ENCODE measurements at regions not wholly inside any gene's neighbourhood (a gene's known extent, or its start where the extent isn't known, plus 50 kb on each side); places are given as distances from the start of the nearest gene placed in this dataset.
A peak's percentile ranks its signal among the peaks of the same experiment; 100 is the strongest.

DNA sequence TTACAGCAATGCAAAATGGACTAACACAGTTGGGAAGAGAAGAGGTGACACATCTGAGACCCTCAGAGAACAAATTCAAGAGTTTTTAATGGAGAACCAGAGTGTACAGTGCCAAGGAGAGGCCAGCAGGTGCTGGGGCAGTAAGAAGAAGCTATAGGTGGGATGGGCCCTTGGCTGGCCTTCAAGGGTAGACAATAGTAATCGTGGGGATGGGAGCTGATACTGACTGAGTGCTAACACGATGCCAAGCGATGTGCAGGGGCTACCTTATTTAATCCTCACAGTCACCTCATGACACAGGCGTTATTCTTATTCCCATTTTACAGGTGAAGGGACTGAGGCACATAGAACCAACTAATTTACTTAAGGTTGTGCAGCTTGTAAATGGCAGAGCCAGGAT lies 131.9 kb upstream of the ID2 start:
- ChIA-PET CTCF (ENCODE audit: low intra/inter-chr PET ratio) (no interaction called here), POLR2A (interaction anchor here (0.6 to 2.7 kb wide), 4 partner anchors 12 to 810 kb away, joined by 3 to 9 read pairs (median 3); partner anchors contain the start of gene ID2)
- Histone ChIP-seq H3K9ac (ENCODE audit: insufficient read depth in 1 of 2, low read depth in 2 of 2, low read length in 2 of 2) (no peak overlapping the region), H3K27me3 (ENCODE audit: control insufficient read depth in 2 of 2, insufficient read depth in 2 of 2, low read length in 2 of 2) (peaks cover 0 to 7% of the 10 kb centered on the region in 2 experiments; a peak in 1 of 5 replicates), H3K27ac (ENCODE audit: extremely low read depth, low read depth, low read length) (no peak overlapping the region), H3K79me2 (ENCODE audit: control insufficient read depth, insufficient read depth, low read length) (no peaks in the 10 kb centered on the region), H3K9me1 (ENCODE audit: control insufficient read depth, insufficient read depth, low read length) (no peaks in the 10 kb centered on the region), H4K20me1 (replicated peaks; ENCODE audit: control insufficient read depth, insufficient read depth, low read length) (no peaks in the 10 kb centered on the region), H3K9me3 (replicated peaks; ENCODE audit: control insufficient read depth, insufficient read depth, low read depth, low read length) (no peaks in the 10 kb centered on the region), H3K4me2 (ENCODE audit: insufficient read depth, low read length) (no peak overlapping the region), H3K4me3 (no peak overlapping the region), H2AFZ (ENCODE audit: low read depth, low read length) (no peak overlapping the region), H3K4me1 (replicated peaks in 1 of 2; ENCODE audit: control insufficient read depth in 2 of 2, insufficient read depth in 2 of 2, low read length in 2 of 2) (peaks cover 10 to 11% of the 10 kb centered on the region in 2 experiments; a peak in 4 of 5 replicates), H3K36me3 (ENCODE audit: control insufficient read depth, insufficient read depth, low read length) (no peaks in the 10 kb centered on the region)
- ATAC-seq (no peak), DNase-seq (ENCODE audit: extremely low read depth in 1 of 4, low spot score in 3 of 4) (no peak), FAIRE-seq (no peak)
- BruUV-seq (replicated peaks), result no TSS peak
- 13% methylated on average over 4 of the region's 4 CpGs for WGBS (ENCODE audit: insufficient coverage, low coverage, missing lambda C conversion rate)
- in situ Hi-C loops (cut with MboI), result no loop called here
- TF ChIP-seq RBM25 (IDR thresholded peaks at IDR 0.05; ENCODE audit: low read depth, low read length, severe bottlenecking) (peak; percentile 65), TOE1 (IDR thresholded peaks at IDR 0.05; ENCODE audit: borderline replicate concordance) (no peak), TOE1 (CRISPR knock-in tag; IDR thresholded peaks at IDR 0.05; ENCODE audit: borderline replicate concordance, low read depth) (no peak)
- intact Hi-C loops (cut with micrococcal nuclease), result no loop called here

- Histone ChIP-seq H3K27ac (ENCODE audit: extremely low read depth, low read depth, low read length) (no peak overlapping the region), H3K9me3 (replicated peaks; ENCODE audit: control insufficient read depth, insufficient read depth, low read depth, low read length) (no peaks in the 10 kb centered on the region), H3K9me1 (ENCODE audit: control insufficient read depth, insufficient read depth, low read length) (no peaks in the 10 kb centered on the region), H3K4me2 (ENCODE audit: insufficient read depth, low read length) (no peak overlapping the region), H3K36me3 (ENCODE audit: control insufficient read depth, insufficient read depth, low read length) (no peaks in the 10 kb centered on the region), H3K4me1 (replicated peaks in 1 of 2; ENCODE audit: control insufficient read depth in 2 of 2, insufficient read depth in 2 of 2, low read length in 2 of 2) (peaks cover 5 to 7% of the 10 kb centered on the region in 2 experiments; a peak in 3 of 5 replicates), H2AFZ (ENCODE audit: low read depth, low read length) (no peak overlapping the region), H3K79me2 (ENCODE audit: control insufficient read depth, insufficient read depth, low read length) (no peaks in the 10 kb centered on the region), H3K27me3 (ENCODE audit: control insufficient read depth in 2 of 2, insufficient read depth in 2 of 2, low read length in 2 of 2) (peaks cover 0 to 7% of the 10 kb centered on the region in 2 experiments; a peak in 1 of 5 replicates), H4K20me1 (replicated peaks; ENCODE audit: control insufficient read depth, insufficient read depth, low read length) (no peaks in the 10 kb centered on the region), H3K4me3 (no peak overlapping the region), H3K9ac (ENCODE audit: insufficient read depth in 1 of 2, low read depth in 2 of 2, low read length in 2 of 2) (no peak overlapping the region)
- ATAC-seq (no peak), FAIRE-seq (no peak), DNase-seq (ENCODE audit: extremely low read depth in 1 of 4, low spot score in 3 of 4) (no peak)
- ChIA-PET POLR2A (interaction anchor here (0.6 to 2.7 kb wide), 3 partner anchors 14 to 135 kb away, joined by 3 to 9 read pairs (median 4); partner anchors contain the start of gene ID2), CTCF (ENCODE audit: low intra/inter-chr PET ratio) (no interaction called here)
- WGBS (ENCODE audit: insufficient coverage, low coverage, missing lambda C conversion rate), result 44% methylated on average over 10 of the region's 10 CpGs
- intact Hi-C loops (cut with micrococcal nuclease), result no loop called here
- no TSS peak for BruUV-seq (replicated peaks)
- in situ Hi-C loops (cut with MboI), result no loop called here
- TF ChIP-seq ZNF696 (CRISPR knock-in tag; conservative IDR thresholded peaks at IDR 0.05) (no peak), ZNF197 (CRISPR knock-in tag; IDR thresholded peaks at IDR 0.05; ENCODE audit: low read depth) (no peak), CREM (IDR thresholded peaks at IDR 0.05; ENCODE audit: low read depth) (no peak), ELF1 (tag; IDR thresholded peaks at IDR 0.05) (no peak), CBX3 (IDR thresholded peaks at IDR 0.05; ENCODE audit: borderline replicate concordance in 1 of 2, low read length in 2 of 2) (no peak), USF2 (CRISPR knock-in tag; IDR thresholded peaks at IDR 0.05) (no peak), ZNF583 (CRISPR knock-in tag; IDR thresholded peaks at IDR 0.05) (no peak), HIVEP1 (CRISPR knock-in tag; IDR thresholded peaks at IDR 0.05) (no peak), PHB (CRISPR knock-in tag; IDR thresholded peaks at IDR 0.05) (no peak), TAL1 (IDR thresholded peaks at IDR 0.05) (no peak), HMG20B (CRISPR knock-in tag; IDR thresholded peaks at IDR 0.05) (no peak)
- TF ChIP-seq, protein P1, sequence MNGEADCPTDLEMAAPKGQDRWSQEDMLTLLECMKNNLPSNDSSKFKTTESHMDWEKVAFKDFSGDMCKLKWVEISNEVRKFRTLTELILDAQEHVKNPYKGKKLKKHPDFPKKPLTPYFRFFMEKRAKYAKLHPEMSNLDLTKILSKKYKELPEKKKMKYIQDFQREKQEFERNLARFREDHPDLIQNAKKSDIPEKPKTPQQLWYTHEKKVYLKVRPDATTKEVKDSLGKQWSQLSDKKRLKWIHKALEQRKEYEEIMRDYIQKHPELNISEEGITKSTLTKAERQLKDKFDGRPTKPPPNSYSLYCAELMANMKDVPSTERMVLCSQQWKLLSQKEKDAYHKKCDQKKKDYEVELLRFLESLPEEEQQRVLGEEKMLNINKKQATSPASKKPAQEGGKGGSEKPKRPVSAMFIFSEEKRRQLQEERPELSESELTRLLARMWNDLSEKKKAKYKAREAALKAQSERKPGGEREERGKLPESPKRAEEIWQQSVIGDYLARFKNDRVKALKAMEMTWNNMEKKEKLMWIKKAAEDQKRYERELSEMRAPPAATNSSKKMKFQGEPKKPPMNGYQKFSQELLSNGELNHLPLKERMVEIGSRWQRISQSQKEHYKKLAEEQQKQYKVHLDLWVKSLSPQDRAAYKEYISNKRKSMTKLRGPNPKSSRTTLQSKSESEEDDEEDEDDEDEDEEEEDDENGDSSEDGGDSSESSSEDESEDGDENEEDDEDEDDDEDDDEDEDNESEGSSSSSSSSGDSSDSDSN (IDR thresholded peaks at IDR 0.05; ENCODE audit: borderline replicate concordance in 1 of 2, low read depth in 2 of 2, low read length in 2 of 2), result no peak
Measured at GRCh38 chr2:8550481-8550880, 131.4 kb upstream of the ID2 start.

All from K562 (cell line).